Hematopoietic multipotent progenitor cell treated with erythropoietin and hydrocortisone succinate and interleukin-3 and kit ligand, for 8 days (in vitro differentiated cells): ENCODE measurements at regions not wholly inside any gene's neighbourhood (a gene's known extent, or its start where the extent isn't known, plus 50 kb on each side); places are given as distances from the start of the nearest gene placed in this dataset.
"Not testable (repeated sequence)": the region's sequence is repeated elsewhere in the genome, so short reads cannot be mapped to it uniquely, and the experiment has no call there.

Experiments used
- DNase-seq: peaks from one replicate; pipeline ENCODE4 v3.0.0-alpha.2; 2015

DNA sequence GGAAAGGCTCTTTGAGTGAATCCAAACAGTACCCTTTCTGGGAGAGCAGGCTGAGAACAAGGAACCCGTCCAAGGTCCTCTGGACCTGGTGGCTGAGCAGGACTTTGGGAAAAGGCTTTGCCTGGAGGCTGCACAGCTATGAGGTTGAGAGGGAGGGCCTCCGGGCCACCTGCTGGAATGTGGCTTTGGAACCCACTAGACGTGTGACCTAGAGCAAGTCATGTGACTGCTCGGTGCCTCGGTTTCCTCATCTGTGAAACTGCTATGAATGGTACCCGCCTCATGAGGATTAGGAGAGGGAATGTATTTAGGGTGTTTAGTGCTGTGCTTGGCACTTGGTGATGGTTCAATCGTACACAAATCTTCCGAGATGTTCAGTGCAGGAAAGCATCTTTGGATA lies 50.4 kb downstream of the HAPSTR1 start:
- no peak for DNase-seq

DNA sequence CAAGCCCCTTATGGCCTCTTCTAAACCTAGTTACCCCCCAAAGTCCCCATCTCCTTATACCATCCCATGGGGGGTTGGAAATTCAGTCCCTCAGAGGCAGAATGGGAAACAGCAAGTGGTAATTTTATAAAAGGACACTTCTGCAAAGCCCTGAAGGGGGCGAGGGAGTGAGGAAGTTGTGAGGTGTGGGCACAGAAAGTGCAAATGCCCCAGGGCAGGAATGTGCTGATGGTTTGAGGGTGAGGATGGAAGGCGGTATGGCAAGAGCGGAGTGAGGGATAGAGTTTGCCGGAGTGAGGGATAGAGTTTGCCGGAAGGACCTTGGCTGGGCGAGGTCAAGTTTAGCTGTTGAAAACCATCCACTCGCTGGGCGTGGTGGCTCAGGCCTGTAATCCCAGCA lies 52.7 kb downstream of the HAPSTR1 start:
- DNase-seq, result no peak

DNA sequence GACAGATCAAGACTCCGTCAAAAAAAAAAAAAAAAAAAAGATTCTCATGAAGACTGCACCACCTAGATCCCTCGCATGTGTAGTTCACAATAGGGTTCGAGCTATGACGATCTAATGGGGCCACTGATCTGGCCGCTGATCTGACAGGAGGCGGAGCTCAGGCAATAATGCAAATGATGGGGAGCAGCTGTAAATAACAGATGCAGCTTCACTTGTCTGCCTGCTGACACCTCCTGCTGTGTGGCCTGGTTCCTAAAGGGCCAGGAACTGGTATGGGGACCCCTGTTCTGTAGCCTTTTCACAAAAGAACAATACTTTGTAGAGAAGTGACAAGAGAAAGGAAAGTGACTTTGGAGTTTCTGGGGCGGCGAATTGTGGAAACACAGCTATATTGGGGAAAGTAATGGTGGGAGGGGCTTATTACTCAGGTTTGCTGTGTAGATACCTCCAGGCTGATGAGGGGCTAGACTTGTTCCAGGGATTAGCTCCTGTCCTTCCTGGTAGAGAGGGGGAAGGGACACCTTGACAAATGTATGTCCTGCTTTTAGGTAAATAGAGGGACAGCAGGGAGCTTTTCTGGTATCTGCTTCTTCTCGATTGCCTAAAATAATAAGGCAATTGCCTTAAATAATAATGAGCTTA lies 57.1 kb downstream of the HAPSTR1 start:
- DNase-seq, result no peak

DNA sequence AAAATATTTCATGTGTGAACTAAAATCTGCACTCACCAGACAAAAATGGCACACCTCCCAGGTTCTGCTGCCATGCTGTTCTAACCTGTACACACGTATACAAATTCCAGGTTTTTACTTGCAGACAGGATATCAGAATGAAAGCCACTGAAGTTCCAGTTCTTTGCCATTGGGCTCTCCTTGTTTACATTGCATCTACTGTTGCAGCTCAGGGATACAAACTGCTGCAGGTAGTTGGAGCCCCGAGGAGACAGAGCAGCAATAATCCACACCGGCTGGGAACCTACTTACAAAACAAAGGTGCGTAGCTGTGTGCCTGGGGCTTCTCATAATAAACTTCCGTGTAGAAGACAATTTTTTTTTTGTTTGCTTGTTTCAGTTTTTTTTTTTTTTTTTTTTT lies 59.6 kb downstream of the HAPSTR1 start:
- DNase-seq, result no peak

DNA sequence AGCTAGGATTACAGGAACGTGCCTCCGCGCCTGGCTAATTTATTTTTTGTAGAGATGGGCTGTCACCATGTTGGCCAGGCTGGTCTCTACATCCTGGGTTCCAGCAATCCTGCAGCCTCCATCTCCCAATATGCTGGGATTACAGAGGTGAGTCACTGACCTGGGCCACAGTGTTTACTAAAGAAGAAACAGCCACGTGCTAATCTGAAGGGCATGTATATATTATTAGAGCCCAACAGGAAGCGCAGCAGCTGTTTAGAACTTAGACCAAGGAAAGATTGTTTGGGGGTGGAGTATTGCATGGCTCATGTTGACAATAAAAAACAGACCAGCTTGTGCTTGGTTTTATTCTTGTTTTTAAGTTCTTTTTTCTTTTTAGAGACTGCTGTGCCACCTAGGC lies 60.2 kb downstream of the HAPSTR1 start:
- DNase-seq, result no peak

DNA sequence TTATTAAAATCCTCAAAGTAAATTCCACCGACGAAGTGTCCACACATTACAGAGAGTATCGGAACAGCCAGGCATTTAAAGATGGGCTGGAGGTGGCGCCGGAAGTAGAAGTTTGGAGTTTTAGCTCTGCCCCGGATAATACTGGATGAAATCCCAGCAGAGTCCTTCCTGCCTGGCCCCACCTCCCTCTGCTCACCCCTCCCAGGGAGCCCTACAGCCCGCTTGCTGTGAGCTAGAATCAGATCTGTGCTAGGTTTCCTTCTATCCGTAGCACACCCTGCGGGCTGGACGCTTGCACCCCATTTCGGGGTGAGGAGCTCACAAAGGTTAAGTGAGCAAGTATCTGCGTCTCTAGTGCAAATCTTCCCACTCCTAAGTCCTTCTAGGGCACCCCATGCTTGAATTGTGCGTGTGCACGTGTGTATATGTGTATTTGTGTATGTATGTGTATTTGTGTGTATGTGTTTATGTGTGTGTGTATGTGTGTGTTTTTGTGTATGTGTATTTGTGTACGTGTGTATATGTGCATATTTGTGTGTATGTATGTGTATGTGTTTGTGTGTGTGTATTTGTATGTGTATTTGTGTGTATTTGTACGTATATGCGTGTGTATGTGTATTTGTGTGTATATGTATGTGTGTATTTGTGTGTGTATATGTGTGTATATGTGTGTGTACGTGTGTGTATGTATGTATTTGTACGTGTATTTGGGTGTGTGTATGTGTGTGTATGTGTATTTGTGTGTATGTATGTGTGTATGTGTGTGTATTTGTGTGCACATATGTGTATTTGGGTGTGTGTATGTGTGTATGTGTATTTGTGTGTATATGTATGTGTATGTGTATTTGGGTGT lies 61.4 kb downstream of the HAPSTR1 start:
- DNase-seq, result no peak

DNA sequence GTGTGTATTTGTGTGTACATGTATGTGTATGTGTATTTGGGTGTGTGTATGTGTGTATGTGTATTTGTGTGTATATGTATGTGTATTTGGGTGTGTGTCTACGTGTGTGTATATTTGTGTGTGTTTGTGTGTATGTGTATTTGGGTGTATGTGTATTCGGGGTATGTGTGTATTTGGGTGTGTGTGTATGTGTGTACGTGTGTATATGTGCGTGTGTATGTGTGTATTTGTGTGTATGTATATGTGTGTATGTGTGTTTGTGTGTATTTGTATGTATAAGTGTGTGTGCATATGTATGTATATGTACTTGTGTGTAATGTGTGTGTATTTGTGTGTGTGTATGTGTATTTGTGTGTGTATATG lies 62.0 kb downstream of the HAPSTR1 start:
- DNase-seq, result no peak

DNA sequence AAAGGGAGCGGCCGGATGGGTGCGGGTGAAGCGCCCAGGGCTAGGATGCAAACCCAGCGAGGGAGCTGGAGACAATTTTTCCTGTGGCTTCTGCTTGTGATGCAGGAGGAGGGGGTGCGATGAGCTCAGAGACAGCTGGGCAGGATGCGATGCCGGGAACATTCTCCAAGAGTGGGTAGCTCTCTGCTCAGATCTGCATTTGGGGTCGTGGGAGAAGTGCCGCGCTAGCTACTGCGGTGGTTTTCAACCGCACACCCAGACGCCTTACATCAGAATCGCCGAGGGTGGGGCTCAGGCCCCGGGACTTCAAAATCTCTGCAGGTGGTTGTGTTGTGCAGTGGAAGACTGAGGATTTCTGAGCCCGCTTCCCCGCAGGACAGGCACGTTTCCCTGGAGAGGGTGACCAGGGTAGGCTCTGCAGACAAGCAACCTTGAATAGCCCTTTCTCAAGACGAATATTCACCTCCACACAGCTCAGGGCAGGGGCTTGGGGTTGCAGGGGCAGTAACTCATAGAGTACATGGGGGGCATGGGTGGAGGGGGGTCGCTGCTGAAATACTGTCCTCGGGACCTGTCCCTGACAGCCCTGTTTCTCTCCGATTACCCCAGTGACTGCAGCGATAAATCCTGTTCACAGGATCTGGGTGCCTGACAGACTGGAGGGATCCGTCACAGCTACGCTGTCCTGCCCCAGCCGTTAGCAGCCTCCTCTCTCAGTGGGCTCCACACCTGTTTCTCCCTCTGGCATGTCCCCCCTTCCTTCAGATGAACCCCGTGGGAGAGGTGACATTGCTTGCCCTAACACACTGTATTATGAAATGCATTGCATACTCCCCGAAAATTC lies 63.3 kb downstream of the HAPSTR1 start:
- no peak for DNase-seq

DNA sequence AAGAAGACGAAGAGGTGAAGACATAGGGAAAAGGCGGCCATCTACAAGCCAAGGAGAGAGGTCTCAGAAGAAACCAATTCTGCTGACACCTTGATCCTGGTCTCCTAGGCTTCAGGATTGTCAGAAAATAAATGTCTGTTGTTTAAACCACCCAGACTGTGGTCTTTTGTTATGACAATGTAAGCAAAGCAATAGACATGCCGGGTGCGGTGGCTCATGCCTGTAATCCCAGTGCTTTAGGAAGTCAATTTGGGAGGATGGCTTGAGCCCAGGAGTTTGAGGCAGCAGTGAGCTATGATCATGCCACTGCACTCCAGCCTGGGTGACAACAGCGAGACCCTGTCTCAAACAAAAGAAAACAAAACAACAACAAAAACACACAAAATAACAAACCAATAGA lies 64.4 kb downstream of the HAPSTR1 start:
- DNase-seq, result no peak

DNA sequence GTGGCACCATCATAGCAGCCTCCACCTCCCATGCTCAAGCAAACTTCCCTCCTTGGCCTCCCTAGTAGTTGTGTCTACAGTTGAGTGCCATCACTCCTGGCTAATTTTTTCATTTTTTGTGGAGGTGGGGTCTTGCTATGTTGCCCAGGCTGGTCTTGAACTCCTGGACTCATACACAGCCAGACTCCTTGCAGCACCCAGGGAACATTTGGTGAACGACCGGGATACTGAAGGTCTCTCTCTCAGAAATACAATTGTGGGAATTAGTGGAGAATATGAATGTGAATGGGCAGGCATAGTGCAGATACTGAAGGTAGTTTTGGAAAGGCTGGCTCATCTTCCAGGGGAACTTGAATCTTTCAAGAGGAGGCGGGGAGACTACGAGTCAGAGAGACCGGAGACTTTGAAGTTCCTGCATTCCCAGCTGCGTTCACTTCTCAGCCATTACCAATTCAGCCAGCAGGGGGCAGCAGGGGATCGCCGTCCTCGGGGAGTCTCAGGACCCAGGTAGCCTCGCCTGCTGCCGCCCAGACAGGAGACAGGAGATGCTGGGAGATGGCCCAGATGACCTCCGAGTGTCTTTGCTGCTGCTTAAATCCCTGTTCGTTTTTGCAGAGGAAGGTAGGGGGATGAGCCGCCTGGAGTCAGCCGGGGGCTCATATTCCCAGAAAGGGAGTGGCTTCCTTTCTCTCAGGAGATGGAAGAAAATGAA lies 68.6 kb downstream of the HAPSTR1 start:
- peak; percentile 50 for DNase-seq

DNA sequence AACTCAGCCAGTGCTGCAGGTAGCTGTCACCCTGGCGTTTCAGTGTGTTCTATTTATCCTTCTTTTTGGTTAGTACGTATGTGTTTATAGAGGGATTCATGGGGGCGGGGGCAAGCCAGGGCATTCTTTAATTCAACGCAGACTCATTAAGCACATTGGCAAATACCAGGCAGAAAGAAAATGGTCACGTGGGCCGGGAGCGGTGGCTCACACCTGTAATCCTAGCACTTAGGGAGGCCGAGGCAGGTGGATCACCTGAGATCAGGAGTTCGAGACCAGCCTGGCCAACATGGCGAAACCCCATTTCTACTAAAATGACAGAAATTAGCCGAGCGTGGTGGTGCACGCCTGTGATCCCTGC lies 69.1 kb downstream of the HAPSTR1 start:
- DNase-seq, result no peak

DNA sequence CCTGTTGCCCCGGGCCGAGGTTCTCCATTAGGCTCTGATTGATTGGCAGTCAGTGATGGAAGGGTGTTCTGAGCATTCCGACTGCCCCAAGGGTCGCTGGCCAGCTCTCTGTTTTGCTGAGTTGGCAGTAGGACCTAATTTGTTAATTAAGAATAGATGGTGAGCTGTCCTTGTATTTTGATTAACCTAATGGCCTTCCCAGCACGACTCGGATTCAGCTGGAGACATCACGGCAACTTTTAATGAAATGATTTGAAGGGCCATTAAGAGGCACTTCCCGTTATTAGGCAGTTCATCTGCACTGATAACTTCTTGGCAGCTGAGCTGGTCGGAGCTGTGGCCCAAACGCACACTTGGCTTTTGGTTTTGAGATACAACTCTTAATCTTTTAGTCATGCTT lies 74.2 kb downstream of the HAPSTR1 start:
- DNase-seq, result no peak

DNA sequence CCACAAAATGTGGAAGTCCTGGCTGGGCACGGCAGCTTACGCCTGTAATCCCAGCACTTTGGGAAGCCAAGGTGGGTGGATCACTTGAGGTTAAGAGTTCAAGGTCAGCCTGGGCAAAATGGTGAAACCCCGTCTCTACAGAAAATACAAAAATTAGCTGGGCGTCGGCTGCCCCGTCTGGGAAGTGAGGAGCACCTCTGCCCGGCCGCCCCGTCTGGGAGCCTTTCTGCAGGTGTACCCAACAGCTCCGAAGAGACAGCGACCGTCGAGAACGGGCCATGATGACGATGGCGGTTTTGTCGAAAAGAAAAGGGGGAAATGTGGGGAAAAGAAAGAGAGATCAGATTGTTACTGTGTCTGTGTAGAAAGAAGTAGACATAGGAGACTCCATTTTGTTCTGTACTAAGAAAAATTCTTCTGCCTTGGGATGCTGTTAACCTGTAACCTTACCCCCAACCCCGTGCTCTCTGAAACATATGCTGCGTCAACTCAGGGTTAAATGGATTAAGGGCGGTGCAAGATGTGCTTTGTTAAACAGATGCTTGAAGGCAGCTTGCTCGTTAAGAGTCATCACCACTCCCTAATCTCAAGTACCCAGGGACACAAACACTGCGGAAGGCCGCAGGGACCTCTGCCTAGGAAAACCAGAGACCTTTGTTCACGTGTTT lies 75.0 kb downstream of the HAPSTR1 start:
- not testable (repeated sequence) for DNase-seq

DNA sequence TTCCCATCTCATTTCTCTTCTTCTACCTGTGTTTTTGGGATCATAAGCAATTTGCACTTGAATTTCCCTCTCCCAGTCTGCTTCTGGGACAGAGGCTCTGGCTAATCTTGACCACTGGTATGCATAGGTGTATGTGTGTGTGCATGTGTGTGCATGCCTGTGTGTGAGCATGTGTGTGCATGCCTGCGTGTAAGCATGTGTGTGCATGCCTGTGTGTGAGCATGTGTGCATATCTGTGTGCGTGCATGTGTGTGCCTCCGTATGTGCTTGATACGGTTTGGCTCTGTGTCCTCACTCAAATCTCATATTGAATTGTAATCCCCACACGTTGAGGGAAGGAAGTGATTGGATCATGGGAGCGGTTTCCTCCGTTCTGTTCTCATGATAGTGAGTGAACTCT lies 77.7 kb downstream of the HAPSTR1 start:
- no peak for DNase-seq

DNA sequence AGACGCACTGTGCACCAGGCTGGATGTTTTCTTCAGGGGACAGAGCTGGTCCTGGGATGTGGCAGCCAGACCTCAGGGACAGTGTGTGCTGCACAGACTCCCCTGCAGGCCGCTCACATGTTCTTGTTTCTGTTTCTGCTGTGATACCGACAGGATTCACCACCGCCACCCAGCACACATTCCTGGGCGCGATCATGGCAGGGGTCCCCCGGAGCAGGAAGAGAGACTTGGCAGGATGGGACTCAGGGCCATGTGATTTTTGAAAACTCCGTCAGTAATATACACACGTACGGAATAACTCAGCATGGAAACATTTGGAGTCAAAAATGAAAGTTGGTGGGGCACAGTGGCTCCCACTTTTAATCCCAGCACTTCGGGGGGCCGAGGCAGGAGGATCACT lies 79.0 kb downstream of the HAPSTR1 start:
- no peak for DNase-seq

DNA sequence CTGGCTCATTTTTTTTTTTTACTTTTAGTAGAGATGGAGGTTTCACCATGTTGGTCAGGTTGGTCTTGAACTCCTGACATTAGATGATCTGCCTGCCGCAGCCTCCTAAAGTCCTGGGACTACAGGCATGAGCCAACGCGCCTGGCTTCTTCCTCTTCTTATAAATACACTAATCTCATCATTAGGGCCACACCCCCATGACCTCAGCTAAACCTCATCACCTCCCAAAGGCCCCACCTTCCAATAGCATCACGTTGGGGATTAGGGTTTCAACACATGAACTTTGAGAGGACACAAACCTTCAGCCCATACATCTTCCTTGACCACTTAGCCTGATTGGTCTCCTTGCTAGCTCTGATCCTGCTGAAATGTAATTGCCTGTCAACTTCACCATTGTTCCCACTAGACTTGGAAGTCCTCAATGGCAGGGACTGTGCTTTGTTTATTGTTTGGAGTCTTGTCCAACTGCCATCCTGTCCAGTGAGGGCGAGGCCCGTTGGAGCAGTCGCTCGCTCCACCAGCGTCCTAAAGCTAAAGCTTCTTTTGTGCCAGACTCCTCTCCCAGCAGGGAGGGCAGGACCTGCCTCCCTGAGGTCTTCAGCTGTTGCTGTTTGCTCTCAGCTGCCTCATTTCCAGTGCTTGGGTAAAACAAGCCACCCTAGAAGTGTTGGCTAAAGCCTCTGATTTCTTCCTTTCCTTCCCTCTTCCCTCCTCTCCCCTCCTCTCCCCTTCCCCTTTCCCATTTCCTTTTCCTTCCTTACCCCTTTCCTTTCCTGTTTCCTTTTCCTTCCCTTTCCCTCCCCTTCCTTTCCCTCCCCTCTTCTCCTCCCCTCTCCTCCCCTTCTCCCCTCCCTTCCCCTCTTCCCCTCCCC lies 85.3 kb downstream of the HAPSTR1 start:
- DNase-seq, result no peak

DNA sequence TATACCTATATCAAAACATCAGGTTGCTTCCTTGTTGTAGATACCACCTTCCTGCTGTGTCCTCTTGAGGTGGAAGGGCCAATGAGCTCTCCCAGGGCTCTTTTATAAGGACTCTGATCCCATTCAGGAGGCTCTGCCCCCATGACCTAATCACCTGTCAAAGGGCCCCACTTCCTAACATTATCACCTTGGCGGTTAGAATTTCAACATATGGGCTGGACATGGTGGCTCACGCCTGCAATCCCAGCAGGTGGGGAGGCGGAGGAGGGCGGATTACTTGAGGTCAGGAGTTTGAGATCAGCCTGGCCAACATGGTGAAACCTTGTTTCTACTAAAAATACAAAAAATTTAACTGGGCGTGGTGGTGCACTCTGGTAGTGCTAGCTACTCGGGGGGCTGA lies 86.4 kb downstream of the HAPSTR1 start:
- no peak for DNase-seq

DNA sequence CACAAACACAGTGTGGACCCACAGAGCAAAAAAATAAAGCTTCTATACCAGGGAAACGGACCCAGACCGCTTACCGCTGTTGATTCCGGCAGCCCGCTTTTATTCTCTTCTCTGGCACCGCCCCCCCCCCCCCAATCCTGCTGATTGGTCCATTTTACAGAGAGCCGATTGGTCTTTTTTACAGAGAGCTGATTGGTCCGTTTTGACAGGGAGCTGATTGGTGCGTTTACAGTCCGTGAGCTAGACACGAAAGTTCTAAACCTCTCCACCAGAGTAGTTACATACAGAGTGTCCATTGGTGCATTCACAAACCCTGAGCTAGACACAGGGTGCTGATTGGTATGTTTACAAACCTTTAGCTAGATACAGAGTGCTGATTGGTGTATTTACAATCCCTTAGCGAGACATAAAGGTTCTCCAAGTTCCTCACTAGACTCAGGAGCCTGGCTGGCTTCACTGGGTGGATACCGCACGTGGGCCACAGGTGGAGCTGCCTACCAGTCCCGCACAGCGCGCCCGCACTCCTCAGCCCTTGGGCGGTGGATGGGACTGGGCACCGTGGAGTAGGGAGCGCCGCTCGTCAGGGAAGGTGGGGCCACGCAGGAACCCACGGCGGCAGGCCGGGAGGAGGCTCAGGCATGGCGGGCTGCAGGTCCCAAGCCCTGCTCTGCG lies 92.4 kb downstream of the HAPSTR1 start:
- DNase-seq, result no peak

DNA sequence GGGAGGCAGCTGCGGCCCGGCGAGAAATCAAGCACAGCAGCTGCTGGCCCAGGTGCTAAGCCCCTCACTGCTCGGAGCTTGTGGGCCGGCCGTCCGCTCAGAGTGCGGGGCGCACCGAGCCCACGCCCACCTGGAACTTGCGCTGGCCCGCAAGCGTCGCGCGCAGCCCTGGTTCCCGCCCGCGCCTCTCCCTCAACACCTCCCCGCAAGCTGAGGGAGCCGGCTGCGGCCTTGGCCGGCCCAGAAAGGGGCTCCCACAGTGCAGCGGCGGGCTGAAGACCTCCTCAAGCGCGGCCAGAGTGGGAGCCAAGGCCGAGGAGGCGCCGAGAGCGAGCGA lies 92.9 kb downstream of the HAPSTR1 start:
- DNase-seq, result no peak

DNA sequence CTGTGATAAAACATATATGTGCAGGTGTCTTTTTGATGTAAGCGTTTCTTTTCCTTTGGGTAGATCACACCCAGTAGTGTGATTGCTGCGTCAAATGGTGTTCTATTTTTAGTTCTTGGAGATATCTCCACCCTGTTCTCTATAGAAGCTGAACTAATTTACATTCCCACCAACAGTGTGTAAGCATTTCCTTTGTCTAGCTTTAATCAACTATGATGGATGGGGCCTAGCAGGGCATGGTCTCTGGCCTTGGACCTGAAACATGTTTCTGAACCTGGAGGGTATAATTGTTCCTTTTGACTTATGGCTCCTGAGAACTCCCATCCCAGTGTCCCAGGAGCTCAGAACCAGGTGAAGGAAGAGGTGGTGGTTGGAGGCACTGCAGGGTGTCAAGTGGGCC lies 93.9 kb downstream of the HAPSTR1 start:
- no peak for DNase-seq

DNA sequence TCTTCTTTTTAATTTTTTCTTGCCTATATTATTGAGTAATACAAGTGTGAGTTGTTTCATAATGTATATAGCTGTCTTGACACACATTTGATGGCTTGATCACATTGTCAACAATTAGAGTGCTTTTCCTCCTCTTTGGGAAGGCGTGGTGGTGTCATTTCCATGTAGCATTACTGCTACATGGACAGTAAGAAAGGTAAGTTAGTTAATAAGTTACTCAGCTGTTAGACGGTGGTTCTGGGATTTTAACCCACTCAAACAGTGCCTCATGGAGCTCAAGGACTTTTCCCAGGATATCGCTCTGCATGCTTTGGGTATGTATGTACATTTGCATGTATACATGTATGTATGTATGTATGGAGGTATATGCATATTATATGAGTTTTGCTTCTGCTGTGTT lies 94.6 kb downstream of the HAPSTR1 start:
- DNase-seq, result no peak
